ENCODE measurements at regions not wholly inside any gene's neighbourhood (a gene's known extent, or its start where the extent isn't known, plus 50 kb on each side); places are given as distances from the start of the nearest gene placed in this dataset.

DNA sequence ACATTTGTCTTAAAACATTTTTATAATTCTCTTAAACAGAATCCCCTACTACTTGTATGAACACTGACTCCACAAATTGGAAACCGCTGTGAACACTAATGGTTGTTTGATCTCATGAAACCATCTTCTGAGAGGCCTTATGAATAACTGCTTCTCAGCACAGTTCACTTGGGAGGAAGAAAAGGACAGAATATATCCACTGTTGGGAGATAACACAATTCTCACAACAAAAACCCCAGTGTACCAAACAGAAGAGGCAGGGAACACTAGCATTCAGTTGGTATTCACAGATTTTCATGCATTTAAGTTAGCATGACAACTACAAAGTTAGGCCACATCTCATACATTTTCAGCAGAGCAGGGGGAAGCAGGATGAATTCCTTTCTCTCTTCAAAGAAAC lies 89.0 kb upstream of the SELENOP start:
- TF ChIP-seq, protein P1, sequence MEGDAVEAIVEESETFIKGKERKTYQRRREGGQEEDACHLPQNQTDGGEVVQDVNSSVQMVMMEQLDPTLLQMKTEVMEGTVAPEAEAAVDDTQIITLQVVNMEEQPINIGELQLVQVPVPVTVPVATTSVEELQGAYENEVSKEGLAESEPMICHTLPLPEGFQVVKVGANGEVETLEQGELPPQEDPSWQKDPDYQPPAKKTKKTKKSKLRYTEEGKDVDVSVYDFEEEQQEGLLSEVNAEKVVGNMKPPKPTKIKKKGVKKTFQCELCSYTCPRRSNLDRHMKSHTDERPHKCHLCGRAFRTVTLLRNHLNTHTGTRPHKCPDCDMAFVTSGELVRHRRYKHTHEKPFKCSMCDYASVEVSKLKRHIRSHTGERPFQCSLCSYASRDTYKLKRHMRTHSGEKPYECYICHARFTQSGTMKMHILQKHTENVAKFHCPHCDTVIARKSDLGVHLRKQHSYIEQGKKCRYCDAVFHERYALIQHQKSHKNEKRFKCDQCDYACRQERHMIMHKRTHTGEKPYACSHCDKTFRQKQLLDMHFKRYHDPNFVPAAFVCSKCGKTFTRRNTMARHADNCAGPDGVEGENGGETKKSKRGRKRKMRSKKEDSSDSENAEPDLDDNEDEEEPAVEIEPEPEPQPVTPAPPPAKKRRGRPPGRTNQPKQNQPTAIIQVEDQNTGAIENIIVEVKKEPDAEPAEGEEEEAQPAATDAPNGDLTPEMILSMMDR (optimal IDR thresholded peaks at IDR 0.05 in 1 of 3, IDR thresholded peaks at IDR 0.05 in 1 of 3, conservative IDR thresholded peaks at IDR 0.05 in 1 of 3; ENCODE audit: extremely low read depth in 1 of 3, insufficient read depth in 2 of 3, low read length in 3 of 3): no peak
- TF ChIP-seq EZH2 (IDR thresholded peaks at IDR 0.05; ENCODE audit: low read length): no peak

Data from keratinocyte (primary cell).